PFSK-1 (cell line): ENCODE measurements at regions not wholly inside any gene's neighbourhood (a gene's known extent, or its start where the extent isn't known, plus 50 kb on each side); places are given as distances from the start of the nearest gene placed in this dataset.

Experiments
- POLR2AphosphoS5 ChIP-seq: IDR thresholded peaks from 2 replicates; pipeline ENCODE4 v1.6.1; 2012; ENCODE audit warnings: low read depth, mild to moderate bottlenecking, control low read depth, low read length, moderate library complexity
- TAF1 ChIP-seq: IDR thresholded peaks from 2 replicates; pipeline ENCODE4 v1.6.1; 2012; ENCODE audit warnings: low read length, control low read depth, borderline replicate concordance; ENCODE audit not compliant: insufficient read depth

DNA sequence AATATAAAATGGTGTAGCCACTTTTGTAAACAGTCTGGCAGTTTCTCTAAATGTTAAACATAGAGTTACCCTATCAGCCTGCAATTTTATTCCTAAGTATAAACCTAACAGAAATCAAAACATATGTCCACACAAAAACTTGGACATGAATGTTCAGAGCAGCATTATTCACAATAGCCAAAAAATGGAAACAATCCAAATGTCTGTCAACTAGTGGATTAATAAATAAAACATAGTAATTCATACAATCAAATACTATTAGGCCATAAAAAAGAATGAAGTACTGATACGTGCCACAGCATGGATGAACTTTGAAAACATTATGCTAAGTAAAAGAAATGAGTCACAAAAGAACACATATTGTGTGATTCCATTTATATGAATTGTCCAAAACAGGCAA lies 196.5 kb downstream of the NUAK1 start:
- TF ChIP-seq POLR2AphosphoS5 = no peak
- no peak for TF ChIP-seq TAF1
